HFFc6 (cell line): ENCODE measurements at regions not wholly inside any gene's neighbourhood (a gene's known extent, or its start where the extent isn't known, plus 50 kb on each side); places are given as distances from the start of the nearest gene placed in this dataset.
"Not testable (repeated sequence)": the region's sequence is repeated elsewhere in the genome, so short reads cannot be mapped to it uniquely, and the experiment has no call there.

Experiments used
- DNase-seq: peaks from one replicate; pipeline ENCODE4 v3.0.0-alpha.2; 2018
- H3K27ac Mint-ChIP-seq: 2 replicates; pipeline ENCODE4 v1.8.0; 2020; ENCODE audit warnings: mild to moderate bottlenecking, mixed read lengths
- H3K27me3 Mint-ChIP-seq: 2 replicates; pipeline ENCODE4 v1.8.0; 2021; ENCODE audit warnings: mild to moderate bottlenecking, moderate library complexity, mixed read lengths; ENCODE audit not compliant: insufficient read depth
- H3K36me3 Mint-ChIP-seq: 2 replicates; pipeline ENCODE4 v1.8.0; 2021; ENCODE audit warnings: low read depth, mixed read lengths
- H3K4me1 Mint-ChIP-seq: 2 replicates; pipeline ENCODE4 v1.8.0; 2020; ENCODE audit warnings: low read depth, mixed read lengths
- H3K4me3 Mint-ChIP-seq: 2 replicates; pipeline ENCODE4 v1.8.0; 2020; ENCODE audit warnings: mild to moderate bottlenecking, moderate library complexity, mixed read lengths
- H3K9me3 Mint-ChIP-seq: 2 replicates; pipeline ENCODE4 v1.8.0; 2020; ENCODE audit warnings: mild to moderate bottlenecking, mixed read lengths
- CTCF ChIP-seq: fragments of 200-600 bp; sonication (generic); IDR thresholded peaks from 2 replicates; pipeline ENCODE4 v1.5.0; 2021; ENCODE audit warnings: antibody characterized with exemption, mild to moderate bottlenecking

- Mint-ChIP-seq H3K9me3 (peaks cover 41% of the 10 kb centered on the region), H3K4me1 (no peaks in the 10 kb centered on the region), H3K27ac (no peak overlapping the region), H3K27me3 (no peaks in the 10 kb centered on the region), H3K4me3 (no peak overlapping the region), H3K36me3 (no peaks in the 10 kb centered on the region)
- TF ChIP-seq CTCF: no peak
- no peak for DNase-seq
Observed at GRCh38 chr13:71360041-71360440, 507.0 kb downstream of the DACH1 start.

- no peak overlapping the region for H3K4me3 Mint-ChIP-seq
- no peak for DNase-seq
Observed at GRCh38 chr13:71359641-71360040, 507.4 kb downstream of the DACH1 start.

GRCh38 chr13:71358218-71358617 lies 508.8 kb downstream of the DACH1 start:
- DNase-seq: no peak
- no peak overlapping the region for H3K27ac Mint-ChIP-seq
- H3K4me3 Mint-ChIP-seq: no peak overlapping the region
- H3K36me3 Mint-ChIP-seq: no peaks in the 10 kb centered on the region
- TF ChIP-seq CTCF: no peak
- H3K4me1 Mint-ChIP-seq: no peaks in the 10 kb centered on the region
- H3K27me3 Mint-ChIP-seq: no peaks in the 10 kb centered on the region
- H3K9me3 Mint-ChIP-seq: peaks cover 54% of the 10 kb centered on the region

More at GRCh38 chr13:71359641-71360040, 507.4 kb downstream of the DACH1 start:
- Mint-ChIP-seq H3K27me3 (no peaks in the 10 kb centered on the region), H3K36me3 (no peaks in the 10 kb centered on the region), H3K9me3 (peaks cover 45% of the 10 kb centered on the region), H3K27ac (no peak overlapping the region), H3K4me1 (no peaks in the 10 kb centered on the region)
- no peak for TF ChIP-seq CTCF

GRCh38 chr13:71355010-71355409 lies 512.0 kb downstream of the DACH1 start:
- DNase-seq: no peak
- H3K27me3 Mint-ChIP-seq: no peaks in the 10 kb centered on the region
- H3K4me1 Mint-ChIP-seq: no peaks in the 10 kb centered on the region
- no peak for TF ChIP-seq CTCF
- no peak overlapping the region for H3K4me3 Mint-ChIP-seq
- H3K27ac Mint-ChIP-seq: no peak overlapping the region
- no peaks in the 10 kb centered on the region for H3K36me3 Mint-ChIP-seq
- peaks cover 54% of the 10 kb centered on the region for H3K9me3 Mint-ChIP-seq

- no peaks in the 10 kb centered on the region for H3K36me3 Mint-ChIP-seq
- H3K4me1 Mint-ChIP-seq: no peaks in the 10 kb centered on the region
- H3K27me3 Mint-ChIP-seq: no peaks in the 10 kb centered on the region
- no peak overlapping the region for H3K4me3 Mint-ChIP-seq
- no peak overlapping the region for H3K27ac Mint-ChIP-seq
- no peak for DNase-seq
- no peak for TF ChIP-seq CTCF
- H3K9me3 Mint-ChIP-seq: peaks cover 51% of the 10 kb centered on the region
Observed at GRCh38 chr13:71350886-71351285, 516.1 kb downstream of the DACH1 start.

- peaks cover 45% of the 10 kb centered on the region for H3K9me3 Mint-ChIP-seq
- not testable (repeated sequence) for H3K4me1 Mint-ChIP-seq, H3K27me3 Mint-ChIP-seq, H3K4me3 Mint-ChIP-seq, DNase-seq, H3K36me3 Mint-ChIP-seq, H3K27ac Mint-ChIP-seq
Observed at GRCh38 chr13:71345856-71346255, 521.1 kb downstream of the DACH1 start.
